ENCODE measurements at regions not wholly inside any gene's neighbourhood (a gene's known extent, or its start where the extent isn't known, plus 50 kb on each side); places are given as distances from the start of the nearest gene placed in this dataset.

GRCh38 chr2:221911321-221911720 lies 339.2 kb upstream of the EPHA4 start:
- no peak for TF ChIP-seq CTCF (conservative IDR thresholded peaks at IDR 0.05; ENCODE audit: low read depth, low read length)
- no peak for TF ChIP-seq EZH2 (IDR thresholded peaks at IDR 0.05; ENCODE audit: borderline replicate concordance, low read depth, low read length, poor library complexity, severe bottlenecking)
